ENCODE measurements at regions not wholly inside any gene's neighbourhood (a gene's known extent, or its start where the extent isn't known, plus 50 kb on each side); places are given as distances from the start of the nearest gene placed in this dataset.

- in situ Hi-C loops (cut with MboI; ENCODE audit: low pct_unique_long_range_greater_than_20kb, low sequenced_read_pairs, unreplicated experiment) = no loop called here
- DNase-seq (ENCODE audit: low spot score) = no peak
- TF ChIP-seq CTCF (IDR thresholded peaks at IDR 0.05; ENCODE audit: extremely low read depth, insufficient read depth, missing control alignments) = no peak
These were observed 1037.7 kb upstream of the SLC39A10 start for GRCh38 chr2:194619366-194619765.

- in situ Hi-C loops (cut with MboI; ENCODE audit: low pct_unique_long_range_greater_than_20kb, low sequenced_read_pairs, unreplicated experiment) = no loop called here
- DNase-seq (ENCODE audit: low spot score) = no peak
- TF ChIP-seq CTCF (IDR thresholded peaks at IDR 0.05; ENCODE audit: extremely low read depth, insufficient read depth, missing control alignments) = no peak
These were observed 1038.6 kb upstream of the SLC39A10 start for GRCh38 chr2:194618432-194618831.

- TF ChIP-seq CTCF (IDR thresholded peaks at IDR 0.05; ENCODE audit: extremely low read depth, insufficient read depth, missing control alignments) = no peak
- DNase-seq (ENCODE audit: low spot score) = no peak
- in situ Hi-C loops (cut with MboI; ENCODE audit: low pct_unique_long_range_greater_than_20kb, low sequenced_read_pairs, unreplicated experiment) = no loop called here
These were observed 1040.7 kb upstream of the SLC39A10 start for GRCh38 chr2:194616334-194616733.

GRCh38 chr2:194610297-194610696 is 1046.7 kb upstream of the SLC39A10 start:
- DNase-seq (ENCODE audit: low spot score) = no peak
- TF ChIP-seq CTCF (IDR thresholded peaks at IDR 0.05; ENCODE audit: extremely low read depth, insufficient read depth, missing control alignments) = no peak
- in situ Hi-C loops (cut with MboI; ENCODE audit: low pct_unique_long_range_greater_than_20kb, low sequenced_read_pairs, unreplicated experiment) = no loop called here

GRCh38 chr2:194603429-194603828 is 1053.6 kb upstream of the SLC39A10 start:
- DNase-seq (ENCODE audit: low spot score) = no peak
- TF ChIP-seq CTCF (IDR thresholded peaks at IDR 0.05; ENCODE audit: extremely low read depth, insufficient read depth, missing control alignments) = no peak
- in situ Hi-C loops (cut with MboI; ENCODE audit: low pct_unique_long_range_greater_than_20kb, low sequenced_read_pairs, unreplicated experiment) = no loop called here

- in situ Hi-C loops (cut with MboI; ENCODE audit: low pct_unique_long_range_greater_than_20kb, low sequenced_read_pairs, unreplicated experiment) = no loop called here
- no peak for TF ChIP-seq CTCF (IDR thresholded peaks at IDR 0.05; ENCODE audit: extremely low read depth, insufficient read depth, missing control alignments)
- no peak for DNase-seq (ENCODE audit: low spot score)
These were observed 1054.3 kb upstream of the SLC39A10 start for GRCh38 chr2:194602750-194603149.

GRCh38 chr2:194591192-194591591 is 1065.8 kb upstream of the SLC39A10 start:
- DNase-seq (ENCODE audit: low spot score) = no peak
- no peak for TF ChIP-seq CTCF (IDR thresholded peaks at IDR 0.05; ENCODE audit: extremely low read depth, insufficient read depth, missing control alignments)
- in situ Hi-C loops (cut with MboI; ENCODE audit: low pct_unique_long_range_greater_than_20kb, low sequenced_read_pairs, unreplicated experiment) = no loop called here
